ENCODE measurements at regions not wholly inside any gene's neighbourhood (a gene's known extent, or its start where the extent isn't known, plus 50 kb on each side); places are given as distances from the start of the nearest gene placed in this dataset.
"Not testable (repeated sequence)": the region's sequence is repeated elsewhere in the genome, so short reads cannot be mapped to it uniquely, and the experiment has no call there.

DNA sequence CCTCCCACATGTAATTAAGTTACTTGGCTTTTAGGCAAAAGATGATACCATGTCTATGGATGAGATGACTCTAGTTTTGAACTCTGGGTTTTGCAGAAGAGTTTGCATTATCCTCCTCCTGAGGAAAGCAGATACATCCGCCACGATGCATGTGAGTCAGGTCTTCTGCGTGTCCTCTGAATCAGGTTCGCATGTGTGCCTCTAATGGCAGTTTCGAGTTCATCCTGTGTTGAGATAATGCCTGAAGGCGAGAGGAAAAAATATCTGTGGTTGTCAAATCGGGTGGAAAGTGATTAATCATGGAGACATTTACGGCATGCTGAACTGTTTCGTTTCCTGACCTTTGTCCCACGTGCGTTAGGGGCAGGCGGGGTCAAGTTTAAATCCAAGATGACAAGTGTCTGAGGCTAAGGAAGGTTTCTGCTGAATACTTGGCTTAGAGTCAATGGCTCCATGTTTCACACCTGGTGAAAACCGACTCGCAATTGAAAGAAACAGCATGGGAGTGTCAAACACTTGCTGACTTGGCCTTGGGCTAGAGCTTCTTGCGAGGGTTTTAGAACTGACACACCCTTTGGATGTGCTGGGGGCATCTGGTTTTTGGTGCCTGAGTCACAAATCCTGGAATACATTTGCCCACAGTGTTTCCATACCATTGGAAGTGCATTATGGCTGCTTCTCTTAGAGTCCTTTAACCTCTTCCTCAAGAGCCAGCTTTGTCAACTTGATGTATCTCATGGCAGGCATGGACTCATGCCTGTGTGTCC lies 216.1 kb upstream of the PLGLB1 start:
- H3K4me1 ChIP-seq; DNase-seq; ATAC-seq; intact Hi-C loops (cut with DNase I); H3K27me3 ChIP-seq; FAIRE-seq; H3K4me3 ChIP-seq; H3K36me3 ChIP-seq; H3K27ac ChIP-seq; H3K9me3 ChIP-seq: not testable (repeated sequence)
- WGBS, 2 donors, result 71 to 75% methylated on average over 8 to 9 of the region's 15 CpGs

DNA sequence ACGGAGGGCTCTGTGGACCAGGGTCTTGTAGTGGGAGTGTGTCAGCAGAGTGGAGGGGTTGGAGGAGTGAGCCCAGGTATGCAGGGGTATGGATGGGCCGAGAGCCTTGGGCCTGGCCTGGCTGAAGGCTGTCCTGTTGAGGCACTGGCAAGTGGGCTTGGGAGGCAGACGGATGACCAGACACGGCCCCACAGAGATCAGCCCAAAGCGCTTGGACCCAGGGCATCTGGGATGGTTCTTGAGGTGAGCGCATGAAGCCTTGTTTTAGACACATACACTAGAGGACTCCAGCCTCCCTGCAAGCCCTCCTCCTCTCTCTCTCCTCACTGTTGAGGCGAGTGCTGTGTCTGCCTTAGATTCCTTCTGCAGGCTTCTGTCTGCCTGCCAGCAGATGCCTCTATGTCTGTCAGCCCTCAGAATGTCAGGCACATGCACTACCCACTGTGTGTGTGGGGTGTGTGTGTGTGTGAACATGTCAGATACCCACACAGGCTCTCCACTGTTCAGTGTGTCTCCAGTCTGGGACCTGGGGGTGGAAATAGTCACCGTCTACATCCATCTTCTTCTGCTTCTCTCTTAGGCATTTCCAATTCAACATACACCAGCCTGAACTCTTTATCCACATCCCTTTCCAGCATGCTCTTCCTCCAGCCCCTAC lies 218.0 kb upstream of the PLGLB1 start:
- H3K4me3 ChIP-seq; ATAC-seq; H3K36me3 ChIP-seq; H3K9me3 ChIP-seq; H3K4me1 ChIP-seq; intact Hi-C loops (cut with DNase I); FAIRE-seq; H3K27ac ChIP-seq; H3K27me3 ChIP-seq: not testable (repeated sequence)
- peak in 1 of 6 donors; percentile 27 for DNase-seq
- WGBS, 2 donors, result 81 to 95% methylated on average over 7 of the region's 8 CpGs

DNA sequence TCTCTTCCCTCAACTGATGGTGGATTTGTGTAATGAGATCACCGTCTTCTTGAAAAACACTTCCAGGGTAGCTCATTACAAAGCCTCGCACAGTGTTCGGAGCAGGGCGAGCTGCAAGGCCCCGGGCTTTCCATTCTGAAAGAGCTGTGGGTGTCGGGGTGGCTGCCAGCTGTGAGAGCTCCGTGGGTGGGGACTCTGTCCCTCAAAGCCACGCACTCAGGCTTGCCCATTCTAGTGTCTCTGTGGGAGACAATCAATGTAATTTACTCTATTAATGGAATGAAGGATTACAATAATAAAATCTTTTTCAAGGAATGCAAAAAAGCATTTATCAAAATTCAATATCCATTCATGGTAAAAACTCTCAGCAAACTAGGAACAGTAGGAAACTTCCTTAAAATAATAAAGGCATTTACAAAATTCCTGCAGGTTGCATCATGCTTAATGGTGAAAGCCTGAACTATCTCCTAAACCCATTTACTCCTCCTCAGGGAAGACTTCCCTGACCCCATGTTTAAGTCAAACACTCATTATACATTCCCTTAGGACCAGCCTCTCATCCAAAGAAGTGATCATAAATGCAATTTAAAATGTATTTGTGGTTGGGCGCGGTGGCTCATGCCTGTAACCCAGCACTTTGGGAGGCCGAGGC lies 224.5 kb upstream of the PLGLB1 start:
- intact Hi-C loops (cut with DNase I), result not testable (repeated sequence)
- WGBS, 2 donors, result 75 to 83% methylated on average over 6 to 7 of the region's 11 CpGs

DNA sequence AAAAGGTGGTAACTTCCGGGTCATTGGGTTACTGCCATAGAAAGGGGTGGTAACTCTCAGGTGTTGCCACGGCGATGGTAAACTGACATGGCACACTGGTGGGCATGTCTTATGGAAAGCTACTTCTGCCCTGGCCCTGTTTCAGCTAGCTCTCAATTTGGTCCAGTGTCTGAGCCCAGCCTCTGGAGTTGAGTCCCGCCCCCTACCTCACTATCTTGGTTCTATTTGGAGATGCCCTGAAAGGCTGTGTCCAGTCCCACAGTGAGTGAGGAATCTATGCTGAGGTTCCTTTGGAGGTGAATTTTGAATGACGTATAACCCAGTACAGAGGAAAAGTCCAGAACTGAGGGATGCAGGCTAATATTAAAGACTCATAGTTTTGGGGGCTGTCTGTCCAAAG lies 230.4 kb upstream of the PLGLB1 start:
- H3K4me1 ChIP-seq; H3K27ac ChIP-seq; H3K4me3 ChIP-seq; H3K9me3 ChIP-seq; ATAC-seq; H3K36me3 ChIP-seq; DNase-seq; FAIRE-seq; H3K27me3 ChIP-seq; intact Hi-C loops (cut with DNase I): not testable (repeated sequence)
- 82 to 94% methylated on average over 1 to 3 of the region's 5 CpGs for WGBS, 2 donors

More for the DNA sequence above, 224.5 kb upstream of the PLGLB1 start:
- not testable (repeated sequence) for ATAC-seq, FAIRE-seq, H3K27ac ChIP-seq, H3K36me3 ChIP-seq, H3K9me3 ChIP-seq, H3K4me3 ChIP-seq, DNase-seq, H3K27me3 ChIP-seq, H3K4me1 ChIP-seq

DNA sequence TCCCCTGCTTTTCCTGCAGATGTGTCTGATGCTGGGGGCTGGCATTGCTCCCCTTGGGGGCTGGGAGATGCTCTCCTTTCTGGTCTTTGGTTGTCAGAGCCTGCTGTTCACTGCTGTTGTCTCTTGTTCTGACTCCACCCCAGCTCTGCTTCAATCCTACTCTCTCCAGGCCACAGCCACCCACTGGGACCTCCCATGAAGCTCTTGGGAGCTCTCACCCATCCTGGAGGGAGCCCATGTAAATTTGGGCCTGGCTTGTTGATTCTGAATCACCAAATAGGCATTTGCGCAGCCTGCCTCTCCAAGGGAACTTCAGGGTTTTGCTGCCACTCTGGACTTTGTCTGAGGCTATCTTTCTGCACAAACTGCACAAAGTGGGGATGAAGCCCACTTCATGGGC lies 232.9 kb upstream of the PLGLB1 start:
- DNase-seq; H3K9me3 ChIP-seq; FAIRE-seq; H3K27ac ChIP-seq; ATAC-seq; H3K4me3 ChIP-seq; H3K27me3 ChIP-seq; intact Hi-C loops (cut with DNase I); H3K4me1 ChIP-seq; H3K36me3 ChIP-seq: not testable (repeated sequence)
- WGBS, 2 donors, result no CpG with 5 or more reads among the region's 1 CpG

DNA sequence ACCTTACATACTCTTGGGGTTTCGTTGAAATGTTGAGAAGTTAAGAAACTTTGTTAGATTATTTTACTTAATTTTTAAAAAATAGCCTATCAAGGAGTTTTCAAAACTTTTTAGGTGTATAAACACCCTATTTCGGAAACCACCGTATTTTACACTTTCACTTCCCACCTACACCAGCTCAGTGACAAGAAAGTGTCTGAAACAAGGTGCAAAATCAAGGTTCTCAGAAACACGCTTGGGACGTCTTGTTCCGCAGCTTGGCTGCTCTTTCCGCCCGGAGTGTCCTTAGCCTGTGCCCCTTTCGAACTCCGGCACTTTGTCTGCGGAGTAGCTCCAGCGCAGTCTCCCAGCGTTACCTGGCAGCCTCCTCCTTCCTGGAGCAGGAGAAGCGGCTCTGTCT lies 233.8 kb upstream of the PLGLB1 start:
- H3K4me3 ChIP-seq; H3K36me3 ChIP-seq; H3K9me3 ChIP-seq; DNase-seq; FAIRE-seq; intact Hi-C loops (cut with DNase I); ATAC-seq; H3K27me3 ChIP-seq; H3K4me1 ChIP-seq; H3K27ac ChIP-seq: not testable (repeated sequence)
- 96 to 98% methylated on average over 9 to 10 of the region's 14 CpGs for WGBS, 2 donors

DNA sequence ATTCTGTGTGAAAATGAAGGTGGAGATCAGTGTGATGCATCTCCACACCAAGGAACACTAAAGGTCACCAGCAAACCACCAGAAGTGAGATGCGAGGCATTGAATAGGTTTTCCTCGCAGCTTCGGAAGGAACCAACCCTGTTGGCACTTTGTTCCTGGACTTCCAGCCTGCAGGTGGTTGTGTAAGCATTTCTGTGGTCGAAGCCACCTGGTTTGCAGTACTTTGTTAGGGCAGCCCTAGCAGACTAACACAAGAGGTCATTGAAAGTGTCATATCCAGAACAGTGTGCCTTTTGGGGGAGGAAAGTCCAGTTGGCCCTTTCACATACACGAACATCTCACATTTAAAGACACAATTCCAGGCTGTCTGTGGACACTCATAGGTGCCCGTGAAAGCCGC lies 237.2 kb upstream of the PLGLB1 start:
- H3K9me3 ChIP-seq; H3K4me1 ChIP-seq; H3K4me3 ChIP-seq; ATAC-seq; H3K27ac ChIP-seq; H3K36me3 ChIP-seq; H3K27me3 ChIP-seq; FAIRE-seq; intact Hi-C loops (cut with DNase I); DNase-seq: not testable (repeated sequence)
- WGBS, 2 donors, result 85 to 98% methylated on average over 4 to 7 of the region's 7 CpGs

DNA sequence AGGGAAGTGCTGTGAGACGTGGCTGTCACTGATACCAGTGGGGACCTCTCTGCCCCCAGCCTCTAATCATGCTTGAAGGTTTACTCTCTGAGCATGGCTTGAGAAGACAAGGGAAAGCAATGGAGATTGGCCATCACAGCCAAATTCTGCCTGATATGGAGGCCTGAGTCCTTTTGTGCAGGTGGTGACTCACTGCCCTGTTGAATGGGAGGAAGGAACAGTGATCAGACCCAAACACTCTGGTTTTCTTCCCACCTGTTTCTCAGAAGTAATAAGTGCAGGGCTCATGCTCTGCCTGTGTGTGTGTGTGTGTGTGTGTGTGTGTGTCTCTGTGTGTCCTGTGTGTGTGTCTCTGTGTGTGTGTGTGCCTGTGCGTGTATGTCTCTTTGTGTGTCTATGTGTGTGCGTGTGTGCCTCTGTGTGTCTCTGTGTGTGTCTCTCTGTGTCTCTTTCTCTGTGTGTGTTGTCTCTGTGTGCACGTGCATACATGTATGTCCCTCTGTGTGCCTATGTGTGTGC lies 240.6 kb upstream of the PLGLB1 start:
- H3K27ac ChIP-seq; intact Hi-C loops (cut with DNase I); ATAC-seq; H3K36me3 ChIP-seq; DNase-seq; H3K27me3 ChIP-seq; H3K9me3 ChIP-seq; H3K4me3 ChIP-seq; H3K4me1 ChIP-seq; FAIRE-seq: not testable (repeated sequence)
- 82 to 87% methylated on average over 3 of the region's 4 CpGs for WGBS, 2 donors

DNA sequence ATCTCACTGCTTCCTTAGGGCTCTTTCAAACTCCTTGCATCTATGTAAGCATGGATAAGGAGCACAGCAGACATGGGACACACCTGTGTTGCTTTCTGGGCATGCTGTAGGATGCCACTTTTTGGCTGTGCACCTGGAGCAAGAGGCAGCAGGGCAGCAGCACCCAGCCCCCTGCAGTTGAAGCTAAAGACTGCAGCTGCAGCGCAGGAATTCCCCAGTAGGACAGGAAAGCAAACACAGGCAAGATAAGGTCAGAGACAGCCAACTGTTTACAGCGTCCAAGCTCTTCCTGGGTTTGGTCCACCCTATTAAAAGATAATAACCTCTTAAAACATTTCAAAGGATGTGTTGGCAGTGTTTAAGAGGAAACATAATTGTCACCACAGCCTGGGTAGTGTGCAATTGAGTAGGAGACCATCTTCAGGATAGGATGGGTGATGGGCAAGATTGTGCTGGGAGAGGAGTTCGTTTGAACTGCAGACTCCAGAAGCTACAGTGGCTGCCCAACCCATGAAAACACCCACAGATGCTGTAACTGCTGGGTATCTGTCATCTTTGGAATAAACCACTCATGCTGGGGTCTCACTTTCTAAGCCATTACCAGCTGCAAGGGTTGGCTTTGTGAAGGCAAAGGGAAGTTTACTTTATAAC lies 242.3 kb upstream of the PLGLB1 start:
- intact Hi-C loops (cut with DNase I); FAIRE-seq; H3K4me1 ChIP-seq; H3K9me3 ChIP-seq; H3K27ac ChIP-seq; H3K27me3 ChIP-seq; H3K4me3 ChIP-seq; DNase-seq; H3K36me3 ChIP-seq: not testable (repeated sequence)
- ATAC-seq, result peak in 3 of 4 donors; percentile 66 to 93 (median 71)
- 0% methylated on average over 1 of the region's 3 CpGs; no CpG with 5 or more reads in 1 of the 2 donors for WGBS, 2 donors

DNA sequence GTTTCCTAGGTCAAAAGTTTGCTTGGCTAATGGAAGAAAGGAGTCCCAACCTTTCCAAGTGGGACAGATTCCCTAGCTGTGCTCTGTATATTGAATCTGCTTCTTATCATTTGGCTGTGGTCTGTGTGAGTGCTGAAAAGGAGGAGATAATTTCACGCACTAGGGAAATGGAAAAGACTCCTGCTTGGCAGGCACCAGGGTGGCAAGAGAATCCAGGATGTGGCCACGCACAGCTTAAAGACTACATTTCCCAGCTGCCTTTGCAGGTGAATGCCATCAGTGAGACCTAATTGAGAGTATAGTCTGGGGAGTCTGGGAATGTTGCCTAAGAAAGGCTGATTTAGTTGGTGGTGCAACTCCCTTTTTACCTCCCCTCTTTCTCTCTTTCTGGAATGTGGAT lies 253.5 kb upstream of the PLGLB1 start:
- H3K9me3 ChIP-seq; FAIRE-seq; H3K27ac ChIP-seq; H3K4me3 ChIP-seq; H3K27me3 ChIP-seq; H3K4me1 ChIP-seq; H3K36me3 ChIP-seq; intact Hi-C loops (cut with DNase I): not testable (repeated sequence)
- 48 to 54% methylated on average over 1 to 2 of the region's 2 CpGs for WGBS, 2 donors
- ATAC-seq (peak; percentile 55 to 77 (median 68)), DNase-seq (peak in 1 of 6 donors; percentile 8)

DNA sequence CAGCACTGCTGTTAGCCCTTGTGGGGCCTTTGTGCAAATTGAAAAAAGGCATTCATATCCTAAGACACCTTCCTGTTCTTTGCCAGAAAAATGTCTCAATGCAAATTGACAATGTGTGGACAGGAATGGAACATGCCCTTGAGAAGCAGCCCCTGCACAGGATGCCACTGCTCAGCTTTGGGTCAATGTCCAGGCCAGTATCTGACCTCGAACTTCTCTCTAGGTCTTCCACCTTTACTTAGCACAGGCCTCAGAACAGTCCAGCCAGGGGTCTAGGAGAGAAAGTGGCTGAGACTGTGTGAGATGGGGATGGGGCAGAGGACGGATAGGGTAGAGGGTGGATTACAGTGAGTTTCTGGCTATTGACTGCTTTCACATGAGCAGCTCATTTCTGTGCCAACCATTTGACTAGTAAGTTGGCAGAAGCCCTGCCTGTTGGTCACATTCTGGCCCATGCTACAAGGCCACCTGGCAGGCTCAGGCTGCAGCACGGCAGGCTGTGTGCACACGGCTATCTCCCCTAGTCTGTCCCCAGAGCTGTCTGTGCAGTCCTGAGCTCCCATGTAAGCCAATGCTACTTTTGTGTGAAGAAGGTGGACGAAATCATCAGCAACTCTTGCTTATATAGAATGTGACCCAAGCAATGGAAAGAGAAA lies 254.5 kb upstream of the PLGLB1 start:
- WGBS, 2 donors, result 20 to 26% methylated on average over 4 to 5 of the region's 5 CpGs
- FAIRE-seq; H3K4me3 ChIP-seq; H3K9me3 ChIP-seq; H3K27ac ChIP-seq; H3K27me3 ChIP-seq; intact Hi-C loops (cut with DNase I); H3K36me3 ChIP-seq; H3K4me1 ChIP-seq: not testable (repeated sequence)
- ATAC-seq, result peak; percentile 95 to 98 (median 97)
- peak in 3 of 6 donors; percentile 4 to 28 (median 18) for DNase-seq

All from pancreas (tissue), 10 donors.